H1 (cell line): ENCODE measurements at regions not wholly inside any gene's neighbourhood (a gene's known extent, or its start where the extent isn't known, plus 50 kb on each side); places are given as distances from the start of the nearest gene placed in this dataset.

Source experiments
- CHD7 ChIP-seq: fragments of 300-600 bp; sonication (generic); IDR thresholded peaks from 2 replicates; pipeline ENCODE4 v1.7.1; 2012; ENCODE audit warnings: low read length, moderate library complexity, mild to moderate bottlenecking, inconsistent platforms; ENCODE audit not compliant: insufficient replicate concordance
- HDAC2 ChIP-seq, 2 experiments: fragments of 300-600 bp in 1 of 2; sonication (generic) in 1 of 2; IDR thresholded peaks; 2 replicates each; pipeline ENCODE4 v1.6.1; 2011 to 2012; ENCODE audit warnings: low read depth in 2 of 2, low read length in 2 of 2, mild to moderate bottlenecking in 2 of 2, moderate library complexity in 2 of 2, borderline replicate concordance in 1 of 2, inconsistent platforms in 1 of 2
- MAFK ChIP-seq: IDR thresholded peaks from 2 replicates; pipeline ENCODE4 v1.6.1; 2012; ENCODE audit warnings: low read depth, mild to moderate bottlenecking, improper control_type of control experiment, low read length
- POLR2AphosphoS5 ChIP-seq: IDR thresholded peaks from 2 replicates; pipeline ENCODE4 v1.6.1; 2011; ENCODE audit warnings: low read depth, low read length
- RNF2 ChIP-seq: fragments of 200-900, 300-1000 bp; sonication (generic); IDR thresholded peaks from 2 replicates; pipeline ENCODE4 v1.7.1; 2016; ENCODE audit warnings: borderline replicate concordance, low read depth, mild to moderate bottlenecking, antibody characterized with exemption, low read length; ENCODE audit not compliant: poor library complexity, severe bottlenecking; ENCODE audit errors: missing control alignments
- SUZ12 ChIP-seq: fragments of 200-600 bp; sonication (generic); IDR thresholded peaks from 2 replicates; pipeline ENCODE4 v1.6.1; 2012; ENCODE audit warnings: mild to moderate bottlenecking, inconsistent platforms, low read length, moderate library complexity, mixed read lengths

DNA sequence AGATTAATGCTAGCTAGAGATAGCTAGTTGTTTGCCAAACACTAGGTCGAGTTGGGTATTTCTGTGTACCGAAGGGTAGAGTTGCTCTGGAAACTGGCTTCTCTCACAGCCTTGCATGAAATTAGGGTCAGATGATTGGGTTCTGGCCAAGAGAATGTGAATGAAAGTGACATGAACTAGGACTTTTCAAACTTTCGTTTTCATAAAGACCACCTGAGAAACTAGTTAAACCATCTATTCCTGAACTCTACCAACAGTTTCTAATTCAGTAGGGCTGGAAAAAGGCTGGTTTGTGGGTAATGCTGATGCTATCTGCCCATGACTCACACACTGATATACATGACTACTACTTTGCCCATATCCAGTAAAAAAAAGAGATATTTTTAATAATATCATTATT lies 157.6 kb downstream of the GASK1B start (continued):
- TF ChIP-seq CHD7, result no peak
- TF ChIP-seq SUZ12, result no peak
- TF ChIP-seq MAFK, result no peak
- no peak for TF ChIP-seq POLR2AphosphoS5
- no peak for TF ChIP-seq RNF2
- no peak for TF ChIP-seq HDAC2 (IDR thresholded peaks at IDR 0.05; ENCODE audit: borderline replicate concordance in 1 of 2, low read depth in 2 of 2, low read length in 2 of 2)
